ENCODE measurements at regions not wholly inside any gene's neighbourhood (a gene's known extent, or its start where the extent isn't known, plus 50 kb on each side); places are given as distances from the start of the nearest gene placed in this dataset.
A peak's percentile ranks its signal among the peaks of the same experiment; 100 is the strongest.
"Not testable (repeated sequence)": the region's sequence is repeated elsewhere in the genome, so short reads cannot be mapped to it uniquely, and the experiment has no call there.

DNA sequence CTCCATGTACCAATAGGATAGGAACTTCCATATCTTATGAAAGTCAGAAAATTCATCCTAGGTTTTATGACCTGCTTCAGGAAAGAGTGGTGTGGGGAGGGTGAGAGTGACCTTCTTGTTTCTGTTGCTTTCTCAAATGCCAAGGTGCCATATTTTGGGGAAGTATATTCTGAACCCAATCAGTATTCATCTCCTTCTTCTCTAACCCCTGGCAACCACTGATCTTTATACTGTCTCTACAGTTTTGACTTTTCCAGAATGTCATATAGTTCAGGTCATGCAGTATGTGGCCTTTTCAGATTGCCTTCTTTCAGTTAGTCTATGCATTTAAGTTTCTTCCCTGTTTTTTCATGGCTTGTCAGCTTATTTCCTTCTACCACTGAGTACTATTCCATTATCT is 321.4 kb upstream of the SEMA6A start:
- ATAC-seq (no peak), DNase-seq (ENCODE audit: low spot score) (no peak)

DNA sequence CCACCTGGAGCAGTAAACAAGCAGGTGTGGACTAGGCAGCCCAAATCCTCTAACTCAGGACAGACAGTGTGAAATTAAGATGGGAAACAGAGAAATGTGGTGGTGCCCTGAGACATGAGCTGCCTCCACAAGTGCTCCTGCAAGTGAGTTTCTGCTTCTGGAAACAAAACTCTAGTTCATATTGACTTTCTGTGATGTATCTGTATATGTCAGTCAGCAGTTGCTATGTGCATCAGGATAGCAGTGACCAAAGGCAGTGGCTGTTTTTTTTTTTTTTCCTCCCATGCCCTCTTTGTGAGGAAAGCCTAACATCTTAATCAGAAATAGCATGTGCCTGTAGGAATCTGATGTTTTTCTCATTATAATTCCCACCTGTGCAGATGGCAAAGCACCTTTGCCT is 318.4 kb upstream of the SEMA6A start:
- no peak for ATAC-seq
- no peak for DNase-seq (ENCODE audit: low spot score)

DNA sequence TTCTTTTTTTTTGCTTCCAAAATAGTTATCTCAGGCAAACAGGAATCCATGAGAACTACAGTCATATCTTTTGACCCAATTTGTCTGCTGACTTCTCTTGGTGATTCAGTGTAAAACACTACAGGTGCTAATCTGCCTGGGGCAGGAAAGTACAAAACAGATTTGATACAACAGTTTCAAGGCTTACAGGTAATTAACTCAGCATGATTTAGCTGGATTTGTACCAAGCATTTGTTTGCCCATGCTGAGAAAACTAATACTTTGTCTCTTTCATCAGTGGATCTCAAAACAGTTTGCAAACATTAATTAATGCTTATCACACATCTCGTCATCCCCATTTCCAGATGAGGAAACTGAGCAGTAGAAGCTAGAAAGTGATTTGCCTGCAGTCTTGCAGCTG is 312.5 kb upstream of the SEMA6A start:
- ATAC-seq: no peak
- no peak for DNase-seq (ENCODE audit: low spot score)

DNA sequence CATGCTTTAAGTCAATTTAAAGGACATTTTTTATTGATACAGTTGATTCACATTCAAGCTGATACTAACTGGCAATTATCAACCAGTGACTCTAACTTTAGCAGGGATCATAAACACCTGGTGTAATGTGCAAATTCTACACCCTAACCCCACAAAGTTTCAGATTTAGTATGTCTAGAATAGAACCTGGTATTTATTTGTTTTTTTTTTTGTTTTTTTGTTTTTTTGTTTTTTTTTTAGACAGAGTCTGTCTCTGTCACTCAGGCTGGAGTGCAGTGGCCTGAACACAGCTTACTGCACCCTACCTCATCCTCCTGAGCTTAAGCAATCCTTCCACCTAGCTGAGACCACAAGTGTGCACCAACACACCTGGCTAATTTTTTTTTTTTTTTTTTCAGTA is 311.2 kb upstream of the SEMA6A start:
- ATAC-seq: no peak

DNA sequence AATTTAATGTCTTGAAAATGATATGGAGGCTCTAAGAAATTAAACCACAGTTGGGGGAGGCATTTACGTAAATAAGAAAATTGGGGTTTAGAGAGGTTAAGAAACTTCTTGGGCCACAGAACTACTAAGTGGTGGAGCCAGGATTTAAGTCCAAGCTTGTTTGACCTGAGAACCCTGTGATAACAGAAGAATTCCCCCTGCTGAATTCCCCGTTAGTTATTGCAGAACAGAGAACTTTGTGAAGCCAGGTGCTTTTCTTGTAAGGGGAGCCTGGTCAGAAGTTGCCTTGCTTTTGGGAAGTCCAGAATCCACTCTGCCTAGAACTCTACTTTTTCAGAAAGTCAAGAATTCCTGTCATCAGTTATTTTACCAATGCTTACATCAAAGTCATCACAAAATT is 309.3 kb upstream of the SEMA6A start:
- ATAC-seq (no peak), DNase-seq (ENCODE audit: low spot score) (no peak)

More for the DNA sequence above, 311.2 kb upstream of the SEMA6A start:
- no peak for DNase-seq (ENCODE audit: low spot score)

DNA sequence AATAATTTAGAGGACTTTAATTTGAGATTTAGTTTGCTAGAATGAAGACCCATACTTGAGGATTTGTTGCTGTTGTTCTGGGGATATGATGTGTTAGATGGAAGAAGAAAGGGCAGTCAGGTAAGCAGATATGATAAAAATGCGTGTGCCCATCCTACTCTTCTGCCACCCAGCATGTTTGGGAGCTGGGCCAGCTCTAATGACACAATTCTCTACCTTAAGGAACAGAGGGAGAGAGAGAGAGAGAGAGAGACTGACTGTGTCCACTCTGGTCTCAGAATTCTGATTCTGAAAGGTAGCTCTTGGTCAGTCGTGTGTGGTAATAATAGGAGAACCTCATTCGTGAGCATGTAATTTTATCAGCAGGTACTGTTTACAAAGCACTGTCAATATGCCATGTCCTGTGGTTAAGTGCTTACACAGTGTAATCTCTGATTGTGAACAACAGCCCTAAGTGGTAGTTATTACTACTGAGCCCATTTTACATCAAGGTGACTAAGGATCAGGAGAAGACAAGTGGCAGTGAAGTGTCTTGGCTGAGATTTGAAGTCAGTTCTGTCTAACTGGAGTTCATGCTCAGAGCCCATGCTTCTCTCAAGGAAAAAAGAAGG is 307.4 kb upstream of the SEMA6A start:
- DNase-seq (ENCODE audit: low spot score) (no peak), ATAC-seq (peak; percentile 41)

DNA sequence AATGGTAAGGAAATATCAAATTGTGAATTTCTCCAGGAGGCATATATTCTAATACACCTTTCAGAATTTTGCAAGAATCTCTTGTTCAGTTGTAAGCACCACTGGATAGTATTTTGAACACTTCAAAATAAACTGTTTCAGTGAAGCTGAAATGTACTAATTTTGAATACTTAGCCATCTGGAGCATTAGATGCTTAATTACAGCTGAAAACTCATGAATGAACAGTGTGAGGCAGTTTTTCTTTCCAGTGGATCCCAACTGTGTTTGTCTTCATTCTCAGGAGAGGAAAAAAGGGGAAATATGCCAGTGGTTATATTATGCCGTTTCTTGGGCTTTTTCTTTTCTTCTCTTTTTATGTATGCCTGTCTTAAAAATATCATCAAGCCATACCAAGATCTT is 306.0 kb upstream of the SEMA6A start:
- no peak for DNase-seq (ENCODE audit: low spot score)
- ATAC-seq: no peak

DNA sequence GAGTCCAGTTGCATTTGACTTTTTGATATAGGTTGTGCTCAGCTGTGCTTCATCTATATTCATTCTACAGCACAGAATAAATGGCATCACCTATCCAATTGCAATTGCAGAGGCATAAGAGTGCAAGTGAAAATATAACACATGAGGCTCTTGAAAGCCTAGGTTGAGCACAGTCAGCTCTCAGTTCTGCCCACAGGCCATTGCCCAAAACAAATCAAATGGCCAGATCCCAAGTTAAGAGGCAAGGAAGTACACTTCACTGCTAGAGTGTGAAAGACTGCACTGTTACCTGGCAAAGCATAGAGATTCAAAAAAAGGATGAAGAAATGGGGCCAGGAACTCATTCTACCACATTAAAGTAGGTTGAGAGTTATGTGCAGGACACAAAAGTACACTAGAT is 305.5 kb upstream of the SEMA6A start:
- ATAC-seq (no peak), DNase-seq (ENCODE audit: low spot score) (no peak)

DNA sequence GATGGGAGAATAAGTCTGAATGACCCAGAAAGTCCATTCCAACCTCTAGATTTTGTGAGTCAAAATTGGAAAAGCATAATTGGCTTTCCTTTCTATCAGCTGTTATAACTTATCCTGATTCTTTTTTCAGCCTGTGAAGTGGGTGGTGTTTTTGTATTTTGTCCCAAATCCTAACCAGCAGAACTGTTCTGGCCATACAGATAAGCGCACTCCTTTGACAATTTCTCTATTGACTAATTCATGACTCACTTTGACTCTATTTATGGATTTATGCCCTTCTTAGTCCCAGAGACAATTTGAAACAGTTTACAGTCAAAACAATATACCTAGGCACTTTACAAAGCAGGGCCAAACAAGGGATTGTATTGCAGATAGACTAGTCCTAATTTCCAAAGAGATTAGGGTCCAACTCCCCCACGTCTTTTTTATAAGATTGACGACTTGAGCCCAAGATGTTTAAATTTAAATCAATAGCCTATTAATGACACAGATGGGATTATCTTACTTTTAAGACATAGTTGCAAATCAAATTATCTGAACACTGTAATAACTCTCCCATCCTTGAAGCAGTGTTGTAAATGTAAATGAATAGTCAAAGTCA is 301.7 kb upstream of the SEMA6A start:
- no peak for DNase-seq (ENCODE audit: low spot score)
- no peak for ATAC-seq

DNA sequence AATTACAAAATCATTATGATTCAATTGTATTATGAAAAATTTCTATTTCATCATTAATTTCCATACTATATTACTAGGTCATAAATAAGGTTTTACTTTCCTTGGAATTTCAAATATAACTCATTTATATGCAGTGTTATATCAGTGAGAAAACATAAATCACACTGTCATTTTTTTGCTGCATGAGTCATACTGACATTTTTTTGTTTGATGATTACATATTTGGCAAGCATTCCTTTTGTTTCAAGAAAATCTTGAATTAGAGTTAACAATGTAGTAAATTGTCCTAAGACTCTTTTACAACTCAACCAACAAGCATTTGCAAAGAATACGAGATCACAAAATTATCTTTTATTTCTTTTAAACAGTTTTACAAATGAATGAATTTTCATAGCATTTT is 298.4 kb upstream of the SEMA6A start:
- ATAC-seq: no peak
- DNase-seq (ENCODE audit: low spot score): no peak

DNA sequence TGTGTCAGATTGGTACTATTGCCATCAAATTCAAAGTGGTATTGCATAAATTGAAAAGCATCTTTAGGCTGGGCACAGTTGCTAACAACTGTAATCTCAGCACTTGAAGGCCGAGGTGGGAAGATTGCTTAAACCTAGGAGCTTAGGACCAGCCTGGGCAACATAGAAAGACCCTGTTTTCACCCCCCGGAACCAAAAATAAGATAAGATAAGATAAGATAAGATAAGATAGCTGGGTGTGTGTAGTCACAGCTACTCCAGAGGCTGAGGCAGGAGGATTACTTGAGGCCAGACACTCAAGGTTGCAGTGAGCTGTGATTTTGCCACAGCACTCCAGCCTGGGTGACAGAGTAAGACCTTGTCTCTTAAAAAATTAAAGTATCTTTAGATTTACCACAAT is 297.9 kb upstream of the SEMA6A start:
- ATAC-seq: no peak

DNA sequence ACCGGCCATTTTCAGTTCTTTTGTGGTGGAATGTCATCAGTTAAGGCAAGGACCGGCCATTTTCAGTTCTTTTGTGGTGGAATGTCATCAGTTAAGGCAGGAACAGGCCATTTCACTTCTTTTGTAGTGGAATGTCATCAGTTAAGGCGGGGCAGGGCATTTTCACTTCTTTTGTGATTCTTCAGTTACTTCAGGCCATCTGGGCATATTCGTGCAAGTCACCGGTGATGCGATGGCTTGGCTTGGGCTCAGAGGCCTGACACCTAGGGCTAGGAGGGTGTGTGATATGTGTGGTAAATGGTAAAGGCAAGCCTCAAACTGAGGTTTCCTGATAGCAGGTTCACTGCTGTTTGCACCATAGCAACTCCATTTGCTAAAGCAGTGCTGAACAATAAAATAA is 293.2 kb upstream of the SEMA6A start:
- not testable (repeated sequence) for DNase-seq (ENCODE audit: low spot score); ATAC-seq

More for the DNA sequence above, 297.9 kb upstream of the SEMA6A start:
- no peak for DNase-seq (ENCODE audit: low spot score)

DNA sequence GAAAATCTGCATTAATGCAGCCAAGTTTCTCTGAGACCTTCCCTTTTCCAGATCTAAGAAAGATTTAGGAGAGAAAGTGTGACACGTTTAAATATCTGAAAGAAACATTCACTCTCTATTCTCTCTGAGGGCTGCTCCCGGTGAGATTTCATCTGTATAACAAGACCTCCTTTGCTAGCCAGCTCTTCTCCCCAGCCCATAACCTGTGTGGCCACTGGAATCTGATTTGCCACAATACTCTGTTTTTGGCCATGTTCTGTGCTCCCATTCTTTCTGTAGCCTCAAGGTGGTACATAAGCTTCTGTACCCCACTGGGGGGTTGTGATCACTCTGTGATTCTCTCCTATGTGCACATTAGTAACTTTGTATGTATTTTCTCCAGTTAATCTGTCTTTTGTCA is 291.0 kb upstream of the SEMA6A start:
- ATAC-seq (no peak), DNase-seq (ENCODE audit: low spot score) (no peak)

DNA sequence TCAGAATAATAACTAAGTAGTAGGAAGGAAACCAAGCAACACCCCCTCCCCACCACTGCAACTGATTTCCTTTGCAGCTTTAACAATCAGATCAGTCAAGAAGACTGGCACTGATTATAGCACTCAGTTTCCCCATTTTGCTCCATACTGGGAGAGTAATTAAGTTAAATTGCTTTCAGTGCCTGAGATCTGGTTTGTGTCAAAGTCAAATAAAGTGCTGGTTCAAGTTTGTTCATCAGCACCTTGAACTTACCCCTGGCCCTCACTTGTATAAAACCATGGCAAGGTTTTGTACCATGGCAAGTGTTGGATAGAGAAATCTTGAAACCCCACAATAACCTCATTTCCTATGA is 290.2 kb upstream of the SEMA6A start:
- DNase-seq (ENCODE audit: low spot score): no peak
- ATAC-seq: no peak

DNA sequence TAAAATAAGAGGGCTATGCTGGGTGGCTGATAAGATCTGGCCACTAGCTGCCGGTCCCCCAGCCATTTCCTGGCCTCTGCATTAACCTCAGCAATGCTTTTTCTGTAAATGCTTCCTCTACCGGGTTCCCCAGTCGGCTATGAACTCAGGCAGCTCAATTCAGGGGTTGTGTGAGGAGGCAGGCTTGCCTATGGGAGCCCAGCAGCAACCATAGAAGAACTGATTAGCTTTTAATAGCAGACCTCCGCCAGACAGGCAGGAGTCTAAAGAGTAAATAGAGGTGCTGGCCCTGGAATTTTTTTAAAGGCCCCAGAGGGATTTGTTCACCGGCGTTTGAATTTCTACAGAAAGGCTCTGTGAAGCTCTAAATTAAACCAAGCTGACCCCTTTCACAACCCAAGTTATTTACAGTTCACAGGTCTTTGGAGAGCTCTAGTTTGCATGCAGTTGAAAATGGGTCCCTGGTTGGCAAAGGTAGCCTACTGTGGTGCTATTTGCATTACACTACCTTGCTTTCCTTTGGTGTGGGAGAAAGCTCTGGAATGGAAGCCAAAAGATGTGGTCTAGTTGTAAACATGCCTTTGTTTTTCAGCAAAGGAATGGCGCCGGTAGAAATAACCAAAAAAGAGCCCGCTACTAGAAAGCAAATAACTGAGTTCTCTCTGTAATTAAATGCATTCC is 289.7 kb upstream of the SEMA6A start:
- no peak for DNase-seq (ENCODE audit: low spot score)

DNA sequence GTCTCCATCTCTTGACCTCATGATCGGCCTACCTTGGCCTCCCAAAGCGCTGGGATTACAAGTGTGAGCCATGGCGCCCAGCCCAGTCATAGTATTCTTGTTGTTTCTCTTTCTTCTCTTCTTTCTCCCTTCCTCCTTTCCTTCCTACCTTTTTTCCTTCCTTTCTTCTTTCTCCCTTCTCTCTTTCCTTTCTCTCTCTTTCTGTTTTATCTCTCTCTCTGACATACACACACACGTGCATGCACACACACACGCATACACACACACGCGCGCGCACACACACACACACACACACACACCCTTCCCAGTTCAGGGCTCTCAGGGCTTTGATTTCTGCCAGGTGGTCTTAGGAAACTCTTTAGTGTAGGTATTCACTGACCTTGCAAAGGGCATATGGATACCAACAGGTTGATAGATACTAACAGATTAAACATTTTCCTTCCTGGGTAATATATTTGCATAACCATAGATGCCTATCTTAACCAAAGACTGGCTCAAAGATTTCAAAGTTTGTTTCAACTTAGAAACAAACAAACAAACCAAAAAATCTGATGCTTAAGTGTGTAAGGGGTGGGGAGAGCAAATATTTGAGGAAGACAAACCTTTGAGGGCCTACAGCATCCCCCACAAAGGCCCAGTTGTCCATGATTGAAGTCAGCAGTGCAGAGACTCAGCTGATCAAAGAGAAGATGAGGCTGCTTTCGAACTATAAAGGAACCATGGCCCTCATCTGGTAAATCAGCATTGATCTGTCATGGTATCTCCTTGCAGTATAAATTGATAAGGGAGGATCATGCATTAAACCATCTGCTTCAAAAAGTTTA is 288.2 kb upstream of the SEMA6A start:
- DNase-seq (ENCODE audit: low spot score) (no peak), ATAC-seq (no peak)

More for the DNA sequence above, 289.7 kb upstream of the SEMA6A start:
- peak; percentile 92 for ATAC-seq

DNA sequence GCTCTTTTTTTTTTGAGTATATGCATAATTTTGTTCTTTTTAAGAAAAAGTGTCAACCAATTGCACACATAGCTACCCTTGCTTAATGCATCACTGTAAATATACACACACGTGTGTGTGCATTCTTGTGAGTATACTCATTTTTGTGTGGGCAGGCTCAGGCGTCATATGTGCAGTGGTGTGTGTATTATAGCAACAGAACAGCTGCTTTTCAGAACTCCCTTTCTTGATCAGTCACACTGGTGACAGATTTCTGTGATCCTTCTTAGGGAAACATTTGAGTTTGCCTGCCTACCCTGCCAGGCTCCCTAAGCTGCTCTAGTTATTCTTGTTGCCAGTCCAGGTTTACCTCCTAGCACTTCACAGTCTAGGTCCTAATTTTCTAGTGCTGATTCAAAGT is 287.0 kb upstream of the SEMA6A start:
- no peak for DNase-seq (ENCODE audit: low spot score)
- ATAC-seq: no peak

DNA sequence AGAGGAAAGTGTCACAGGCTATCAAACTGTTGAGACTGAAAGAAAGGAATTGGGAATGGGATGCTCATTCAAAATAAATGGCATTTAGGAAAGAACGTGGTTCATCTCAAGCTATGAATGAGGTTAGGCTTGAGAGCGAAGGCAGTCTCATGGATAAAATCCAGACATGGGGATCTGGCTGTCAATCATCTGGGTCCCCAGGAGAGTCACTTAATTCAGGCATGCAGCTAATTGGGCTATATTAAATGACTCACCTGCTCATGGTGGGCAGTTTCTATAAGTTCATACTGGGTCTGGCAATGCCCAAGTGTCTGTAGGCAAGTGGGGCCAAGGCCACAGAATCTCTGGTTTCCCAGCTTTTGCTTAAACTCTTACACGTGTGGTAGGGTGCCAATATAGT is 286.5 kb upstream of the SEMA6A start:
- DNase-seq (ENCODE audit: low spot score): no peak
- no peak for ATAC-seq

DNA sequence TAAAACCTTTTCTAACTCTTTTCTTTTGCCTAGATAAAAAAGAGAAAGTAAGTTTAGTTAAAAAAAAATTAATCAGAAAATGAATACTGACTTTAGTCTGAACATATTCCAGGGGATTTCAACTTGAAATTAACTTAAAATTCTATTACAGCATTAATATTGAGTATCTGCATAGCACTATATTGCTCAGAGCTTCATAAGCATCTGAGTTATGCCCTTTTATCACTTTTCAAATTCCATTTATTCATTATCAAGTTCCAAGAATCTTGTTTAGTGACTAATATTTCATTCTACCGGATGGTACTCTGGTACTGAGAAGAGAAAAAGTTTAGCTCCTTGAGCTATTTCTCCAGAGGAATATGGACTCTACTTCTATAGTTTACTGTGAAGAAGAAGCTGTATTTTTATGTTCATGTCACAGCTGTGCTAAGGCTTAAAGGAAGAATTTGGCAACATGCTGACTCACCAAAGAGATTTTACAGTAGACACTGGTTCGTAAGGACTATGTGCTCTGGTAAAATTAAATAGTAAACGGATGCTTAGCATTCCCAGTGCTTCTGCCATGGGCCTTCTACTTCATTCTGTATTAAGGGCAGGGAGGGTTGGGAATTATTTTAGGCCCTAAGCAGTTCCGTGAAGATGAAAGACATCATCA is 285.2 kb upstream of the SEMA6A start:
- ATAC-seq: no peak

DNA sequence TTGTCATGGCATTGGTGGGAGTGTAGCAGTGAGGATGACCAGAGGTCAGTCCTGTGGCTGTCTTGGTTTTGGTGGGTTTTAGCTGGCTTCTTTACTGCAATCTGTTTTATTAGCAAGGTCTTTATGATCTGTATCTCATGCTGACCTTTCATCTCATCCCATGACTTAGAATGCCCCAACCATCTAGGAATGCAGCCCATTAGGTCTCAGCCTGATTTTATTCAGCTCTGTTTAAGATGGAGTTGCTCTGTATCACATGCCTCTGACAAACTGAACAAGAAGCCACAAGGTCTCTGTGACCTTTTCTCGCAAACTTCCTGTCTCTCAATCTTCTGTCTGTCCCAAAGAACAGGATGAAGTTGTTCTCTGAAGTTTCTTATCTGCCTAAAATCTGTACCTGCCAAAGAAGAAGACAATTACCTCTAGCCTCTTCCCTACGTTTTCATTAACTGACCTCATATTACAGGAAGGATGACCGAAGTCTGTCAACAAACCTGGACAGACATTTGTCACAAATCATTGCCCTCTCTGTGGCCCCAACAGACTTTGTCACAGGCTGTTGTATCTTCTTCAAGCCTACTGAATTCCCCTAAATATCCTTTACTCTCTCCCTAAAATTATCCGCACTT is 284.2 kb upstream of the SEMA6A start:
- DNase-seq (ENCODE audit: low spot score) (no peak), ATAC-seq (no peak)

More for the DNA sequence above, 285.2 kb upstream of the SEMA6A start:
- no peak for DNase-seq (ENCODE audit: low spot score)

DNA sequence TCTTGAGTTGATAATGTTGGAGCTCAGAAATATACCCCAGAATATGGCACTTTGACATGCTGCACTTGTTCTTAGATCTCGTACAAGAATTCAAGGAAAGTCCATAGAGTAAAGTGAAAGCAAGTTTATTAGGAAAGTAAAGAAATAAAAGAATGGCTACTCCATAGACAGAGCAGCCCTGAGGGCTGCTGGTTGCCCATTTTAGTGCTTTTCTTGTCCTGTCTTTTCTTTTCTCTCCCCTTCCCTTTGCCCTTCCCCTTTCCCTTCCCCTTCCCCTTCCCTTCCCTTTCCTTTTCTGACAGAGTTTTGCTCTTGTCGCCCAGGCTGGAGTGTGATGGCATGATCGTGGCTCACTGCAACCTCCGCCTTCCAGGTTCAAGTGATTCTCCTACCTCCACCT is 283.4 kb upstream of the SEMA6A start:
- not testable (repeated sequence) for ATAC-seq; DNase-seq (ENCODE audit: low spot score)

All from left lobe of liver (tissue), 2 donors.